ENCODE measurements at regions not wholly inside any gene's neighbourhood (a gene's known extent, or its start where the extent isn't known, plus 50 kb on each side); places are given as distances from the start of the nearest gene placed in this dataset.

GRCh38 chr5:165014439-165014838 is 1509.0 kb downstream of the MAT2B start:
- Mint-ChIP-seq H3K27ac (ENCODE audit: low read depth, unreplicated experiment) (no peak overlapping the region), H3K27me3 (ENCODE audit: insufficient read depth, unreplicated experiment) (no peaks in the 10 kb centered on the region), H3K36me3 (ENCODE audit: insufficient read depth, unreplicated experiment) (no peaks in the 10 kb centered on the region), H3K9me3 (ENCODE audit: unreplicated experiment) (no peaks in the 10 kb centered on the region), H3K4me3 (ENCODE audit: unreplicated experiment) (no peak overlapping the region), H3K4me1 (ENCODE audit: insufficient read depth, unreplicated experiment) (peaks cover 6% of the 10 kb centered on the region)
- ChIA-PET CTCF (interaction anchor here (0.5 kb wide), 1 partner anchor 514 kb away, joined by 3 read pairs; no protein-coding TSS in a partner anchor), POLR2A (no interaction called here)
- no peak for DNase-seq (ENCODE audit: unreplicated experiment)
- intact Hi-C loops (cut with micrococcal nuclease): no loop called here
- TF ChIP-seq CTCF (IDR thresholded peaks at IDR 0.05; ENCODE audit: unreplicated experiment): no peak
- no TSS peak for BruUV-seq (replicated peaks)

DNA sequence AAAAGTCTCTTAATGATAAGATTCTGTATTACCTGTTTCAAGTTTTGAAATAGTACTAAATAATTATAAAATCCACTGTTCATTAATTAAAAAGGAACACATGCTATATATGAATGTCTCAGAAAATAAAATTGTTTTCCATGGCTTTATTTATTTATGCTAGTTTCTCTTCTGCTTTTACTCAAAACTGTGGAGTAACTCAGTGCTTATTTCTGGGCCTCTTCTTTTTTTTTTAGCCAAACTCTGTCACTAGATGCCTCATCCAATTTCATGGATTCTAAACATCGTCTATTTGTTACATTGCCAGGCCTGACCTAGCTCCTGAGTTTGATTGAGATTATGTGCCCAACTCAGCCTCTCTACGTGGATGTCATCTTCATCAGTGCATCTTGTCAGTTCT is 1509.7 kb downstream of the MAT2B start:
- CTCF ChIA-PET: no interaction called here
- no peak for TF ChIP-seq CTCF (IDR thresholded peaks at IDR 0.05; ENCODE audit: unreplicated experiment)

GRCh38 chr5:165015547-165015946 is 1510.1 kb downstream of the MAT2B start:
- ChIA-PET CTCF (interaction anchor here (0.6 to 0.9 kb wide), 2 partner anchors 156 to 302 kb away, joined by 4 to 5 read pairs; no protein-coding TSS in a partner anchor), POLR2A (no interaction called here)
- no peak for DNase-seq (ENCODE audit: unreplicated experiment)
- no peak overlapping the region for H3K4me3 Mint-ChIP-seq (ENCODE audit: unreplicated experiment)
- no TSS peak for BruUV-seq (replicated peaks)
- no peaks in the 10 kb centered on the region for H3K9me3 Mint-ChIP-seq (ENCODE audit: unreplicated experiment)
- H3K4me1 Mint-ChIP-seq (ENCODE audit: insufficient read depth, unreplicated experiment): peaks cover 11% of the 10 kb centered on the region
- intact Hi-C loops (cut with micrococcal nuclease): loop anchor here (1.0 kb wide), 1 partner anchor 103 kb away; no protein-coding TSS in a partner anchor
- TF ChIP-seq CTCF (IDR thresholded peaks at IDR 0.05; ENCODE audit: unreplicated experiment): no peak
- no peaks in the 10 kb centered on the region for H3K27me3 Mint-ChIP-seq (ENCODE audit: insufficient read depth, unreplicated experiment)
- no peak overlapping the region for H3K27ac Mint-ChIP-seq (ENCODE audit: low read depth, unreplicated experiment)
- H3K36me3 Mint-ChIP-seq (ENCODE audit: insufficient read depth, unreplicated experiment): no peaks in the 10 kb centered on the region

More for the DNA sequence above, 1509.7 kb downstream of the MAT2B start:
- BruUV-seq (replicated peaks): no TSS peak
- Mint-ChIP-seq H3K27me3 (ENCODE audit: insufficient read depth, unreplicated experiment) (no peaks in the 10 kb centered on the region), H3K27ac (ENCODE audit: low read depth, unreplicated experiment) (no peak overlapping the region), H3K4me1 (ENCODE audit: insufficient read depth, unreplicated experiment) (peaks cover 7% of the 10 kb centered on the region), H3K36me3 (ENCODE audit: insufficient read depth, unreplicated experiment) (no peaks in the 10 kb centered on the region), H3K4me3 (ENCODE audit: unreplicated experiment) (no peak overlapping the region), H3K9me3 (ENCODE audit: unreplicated experiment) (no peaks in the 10 kb centered on the region)
- POLR2A ChIA-PET: no interaction called here
- no peak for DNase-seq (ENCODE audit: unreplicated experiment)
- intact Hi-C loops (cut with micrococcal nuclease): loop anchor here (1.0 kb wide), 1 partner anchor 103 kb away; no protein-coding TSS in a partner anchor

GRCh38 chr5:165026971-165027370 is 1521.6 kb downstream of the MAT2B start:
- ChIA-PET CTCF (interaction anchor here (0.5 kb wide), 1 partner anchor 18 kb away, joined by 3 read pairs; no protein-coding TSS in a partner anchor), POLR2A (no interaction called here)
- no peaks in the 10 kb centered on the region for H3K36me3 Mint-ChIP-seq (ENCODE audit: insufficient read depth, unreplicated experiment)
- no peak for TF ChIP-seq CTCF (IDR thresholded peaks at IDR 0.05; ENCODE audit: unreplicated experiment)
- no peaks in the 10 kb centered on the region for H3K4me1 Mint-ChIP-seq (ENCODE audit: insufficient read depth, unreplicated experiment)
- no peaks in the 10 kb centered on the region for H3K9me3 Mint-ChIP-seq (ENCODE audit: unreplicated experiment)
- BruUV-seq (replicated peaks): no TSS peak
- no peak overlapping the region for H3K27ac Mint-ChIP-seq (ENCODE audit: low read depth, unreplicated experiment)
- no peak for DNase-seq (ENCODE audit: unreplicated experiment)
- no peak overlapping the region for H3K4me3 Mint-ChIP-seq (ENCODE audit: unreplicated experiment)
- intact Hi-C loops (cut with micrococcal nuclease): no loop called here
- H3K27me3 Mint-ChIP-seq (ENCODE audit: insufficient read depth, unreplicated experiment): no peaks in the 10 kb centered on the region

Data from MCF 10A (cell line).